Stimulated activated CD8-positive, alpha-beta memory T cell treated with anti-CD3 and anti-CD28 coated beads, Interleukin-2, amount 100 ng/mL, for 1 hour (primary cell): ENCODE measurements at regions not wholly inside any gene's neighbourhood (a gene's known extent, or its start where the extent isn't known, plus 50 kb on each side); places are given as distances from the start of the nearest gene placed in this dataset.
"Not testable (repeated sequence)": the region's sequence is repeated elsewhere in the genome, so short reads cannot be mapped to it uniquely, and the experiment has no call there.

Experiments used
- DNase-seq, 2 donors: peaks; one replicate each; pipeline ENCODE4 v3.0.0-alpha.2; 2020; ENCODE audit warnings: low read depth in 2 of 2

DNA sequence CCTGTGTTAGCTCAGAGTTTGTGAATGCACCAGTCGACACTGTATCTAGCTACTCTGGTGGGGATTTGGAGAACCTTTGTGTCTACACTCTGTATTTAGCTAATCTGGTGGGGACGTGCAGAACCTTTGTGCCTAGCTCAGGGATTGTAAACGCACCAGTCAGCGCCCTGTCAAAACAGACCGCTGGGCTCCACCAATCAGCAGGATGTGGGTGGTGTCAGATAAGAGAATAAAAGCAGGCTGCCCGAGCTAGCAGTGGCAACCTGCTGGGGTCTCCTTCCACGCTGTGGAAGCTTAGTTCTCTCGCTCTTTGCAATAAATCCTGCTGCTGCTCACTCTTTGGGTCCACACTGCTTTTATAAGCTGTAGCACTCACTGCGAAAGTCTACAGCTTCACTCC is 324.2 kb downstream of the RAD51AP2 start:
- DNase-seq: no peak

DNA sequence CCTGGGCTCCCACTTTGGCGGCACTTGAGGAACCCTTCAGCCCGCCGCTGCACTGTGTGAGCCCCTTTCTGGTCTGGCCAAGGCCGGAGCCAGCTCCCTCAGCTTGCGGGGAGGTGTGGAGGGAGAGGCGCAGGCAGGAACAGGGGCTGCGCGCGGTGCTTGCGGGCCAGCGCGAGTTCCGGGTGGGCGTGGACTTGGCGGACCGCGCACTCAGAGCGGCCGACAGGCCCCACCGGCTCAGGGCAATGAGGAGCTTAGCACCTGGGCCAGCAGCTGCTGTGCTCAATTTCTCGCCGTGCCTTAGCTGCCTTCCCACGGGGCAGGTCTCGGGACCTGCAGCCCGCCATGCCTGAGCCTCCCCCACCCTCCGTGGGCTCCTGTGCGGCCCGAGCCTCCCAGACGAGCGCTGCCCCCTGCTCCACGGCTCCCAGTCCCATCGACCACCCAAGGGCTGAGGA is 324.8 kb downstream of the RAD51AP2 start:
- not testable (repeated sequence) for DNase-seq

DNA sequence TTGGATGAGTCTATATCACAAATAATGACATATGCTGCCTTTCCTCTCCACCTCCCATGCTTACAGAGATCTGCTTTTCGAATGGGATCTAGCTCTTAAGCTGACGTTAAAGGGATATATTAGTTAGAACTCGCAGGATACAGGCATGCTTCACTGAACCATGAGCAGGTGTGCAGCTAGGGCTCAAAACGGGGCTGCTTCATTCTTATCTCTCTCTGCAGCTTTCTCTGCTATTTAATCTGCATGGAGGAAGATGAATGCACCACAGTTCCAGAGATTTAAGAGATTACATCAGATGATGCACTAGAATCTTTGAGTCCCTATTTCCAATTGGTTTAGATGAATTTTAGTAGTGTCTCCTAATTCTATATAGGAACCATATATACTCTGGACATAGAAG is 327.0 kb downstream of the RAD51AP2 start:
- no peak for DNase-seq

DNA sequence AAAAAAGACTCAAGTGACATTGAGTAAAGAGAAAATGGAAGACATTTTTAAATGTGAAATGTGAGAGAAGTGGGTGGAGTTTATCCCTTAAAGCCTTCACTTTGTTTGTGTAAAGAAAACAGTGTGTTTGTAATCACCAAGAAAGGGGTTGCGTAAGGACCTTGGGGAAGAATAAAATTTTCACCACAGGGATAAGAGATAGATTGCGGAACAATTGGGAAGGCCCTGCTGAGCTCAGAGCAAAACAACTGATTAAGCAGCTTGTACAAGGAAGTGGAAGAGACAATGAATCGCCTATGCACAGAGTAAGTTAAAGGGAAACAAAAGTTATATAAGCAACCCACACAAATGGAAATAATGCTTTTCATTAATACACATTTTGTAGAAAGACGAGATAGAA is 327.7 kb downstream of the RAD51AP2 start:
- DNase-seq: no peak

DNA sequence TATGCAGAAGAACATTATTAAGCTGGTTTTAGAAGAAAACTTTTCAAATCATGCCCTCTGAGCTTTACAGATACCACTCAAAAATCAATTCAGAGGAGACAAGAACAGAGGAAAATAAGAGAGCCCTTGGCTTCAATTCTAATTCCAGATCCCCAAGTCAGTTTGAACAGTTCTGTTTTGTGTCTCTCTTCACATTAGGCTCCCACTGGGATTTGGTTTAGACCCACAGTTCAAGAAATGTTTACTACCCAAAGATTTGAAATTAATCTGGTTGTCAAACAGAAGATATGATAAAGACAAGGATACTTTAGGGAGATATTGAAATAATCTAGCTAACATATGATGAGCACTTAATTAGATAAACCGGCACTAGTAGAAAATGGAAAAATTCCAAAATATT is 329.5 kb downstream of the RAD51AP2 start:
- DNase-seq: no peak

DNA sequence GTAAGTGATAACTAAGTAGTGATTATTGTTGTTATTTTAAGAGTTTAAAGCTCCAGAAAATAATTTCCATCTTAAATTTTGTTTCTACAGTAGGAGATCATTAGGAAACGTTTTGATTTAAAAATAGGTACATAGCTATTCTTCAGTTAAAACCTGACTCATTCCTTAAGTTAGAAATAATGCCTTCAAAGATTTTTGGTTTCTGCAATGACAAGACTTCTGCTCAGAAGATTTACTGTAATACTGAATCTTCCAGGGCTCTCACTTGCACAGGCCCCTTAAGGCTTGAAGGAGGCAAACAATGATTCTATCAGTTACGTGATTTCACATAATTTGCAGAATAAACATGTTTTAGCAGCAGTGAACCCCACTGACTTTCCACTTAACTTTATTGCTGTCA is 333.7 kb downstream of the RAD51AP2 start:
- no peak for DNase-seq

DNA sequence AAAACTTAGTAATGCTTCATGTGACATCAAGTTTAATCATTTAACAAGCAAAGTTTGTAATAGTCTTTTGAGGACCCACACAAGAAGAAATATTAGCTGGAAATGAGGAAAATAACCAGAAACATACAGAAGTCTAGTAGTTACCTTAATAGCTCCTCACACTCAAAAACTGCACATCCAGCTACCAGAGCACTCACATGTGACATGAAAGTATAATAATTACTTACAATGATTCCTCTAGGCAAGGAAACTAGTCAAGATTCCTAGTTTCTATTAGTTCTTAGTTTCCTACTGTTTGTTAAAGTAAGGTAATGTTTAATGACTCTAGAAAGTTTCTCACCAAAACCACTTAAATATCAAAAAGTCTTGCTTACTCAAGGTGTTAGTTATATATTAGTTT is 335.8 kb downstream of the RAD51AP2 start:
- DNase-seq: no peak

DNA sequence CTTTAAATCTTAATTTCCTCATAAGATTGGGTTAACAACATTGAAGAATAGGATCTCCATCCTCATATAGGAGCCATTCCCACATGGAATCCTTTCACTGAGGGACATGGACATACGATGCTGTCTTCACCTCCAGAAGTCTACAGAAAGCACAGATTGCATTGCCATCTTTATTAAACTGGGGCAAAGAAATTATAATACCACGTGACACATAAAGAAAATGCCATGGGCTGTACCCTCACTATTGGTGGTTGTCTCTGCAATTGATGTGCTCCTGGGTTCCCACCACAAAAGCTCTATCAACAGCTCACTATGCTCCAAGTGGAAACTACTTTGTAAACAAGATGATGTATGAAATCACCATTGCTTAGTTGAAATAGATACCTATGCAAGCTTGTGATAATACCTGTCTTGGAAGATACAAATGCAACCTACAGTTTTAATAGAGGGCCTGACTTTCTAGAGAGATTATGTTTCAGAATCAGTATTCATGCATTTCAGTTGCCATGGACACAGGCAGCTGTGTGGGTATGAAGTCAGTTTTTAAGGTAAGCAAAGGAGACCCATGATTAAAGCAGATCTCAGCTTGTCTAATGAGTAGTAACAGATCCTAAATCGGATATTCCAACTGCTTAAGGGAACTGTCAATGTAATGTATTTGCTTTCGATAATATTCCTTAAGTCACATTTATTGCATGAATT is 337.0 kb downstream of the RAD51AP2 start:
- no peak for DNase-seq

DNA sequence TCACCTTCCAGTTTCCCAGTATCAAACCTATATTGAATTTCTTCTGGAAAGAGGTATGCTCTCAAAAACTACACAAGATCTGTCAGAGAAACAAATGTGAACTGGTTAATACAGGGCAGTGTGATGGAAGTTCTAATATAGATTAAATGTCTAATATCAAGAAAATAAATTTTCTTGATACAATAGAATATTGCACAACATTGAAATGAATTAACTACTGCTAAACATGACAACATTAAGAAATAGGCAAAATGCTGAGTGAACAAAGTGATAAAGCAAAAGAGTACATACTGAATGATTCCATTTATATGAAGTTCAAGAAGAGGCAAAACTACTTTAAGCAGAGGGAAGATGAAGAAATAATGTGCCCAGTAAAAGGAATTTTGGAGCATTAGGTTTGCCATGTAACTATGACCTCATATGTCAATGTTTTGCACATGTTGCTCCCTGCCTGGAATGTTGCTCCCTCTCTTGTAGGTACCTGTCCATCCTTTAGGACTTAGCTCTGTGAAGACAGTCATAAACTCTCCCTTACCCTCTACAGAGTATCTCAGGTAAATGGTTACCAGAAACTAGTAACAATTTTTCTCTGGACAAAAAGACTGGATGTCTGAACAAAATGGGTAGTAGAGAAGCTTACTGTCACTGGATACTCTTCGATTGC is 339.0 kb downstream of the RAD51AP2 start:
- no peak for DNase-seq

DNA sequence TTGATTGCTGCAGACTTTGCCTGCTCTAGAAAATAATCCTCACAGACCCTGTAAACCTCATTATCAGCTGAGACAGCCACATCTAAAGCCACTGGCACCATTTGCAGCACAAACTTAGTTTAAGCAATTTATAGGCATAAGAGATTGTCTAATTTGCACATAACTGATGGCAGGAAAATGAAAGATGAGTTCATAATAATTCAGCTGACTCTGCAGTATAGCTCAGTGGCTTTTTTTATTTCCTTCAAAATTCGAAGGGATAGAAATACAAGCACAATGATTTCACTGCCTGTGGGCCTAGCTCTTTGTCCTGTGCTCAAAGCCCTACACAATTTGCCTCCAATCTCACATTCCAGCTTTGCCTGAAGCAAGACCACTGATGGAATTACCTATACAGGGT is 341.2 kb downstream of the RAD51AP2 start:
- no peak for DNase-seq

DNA sequence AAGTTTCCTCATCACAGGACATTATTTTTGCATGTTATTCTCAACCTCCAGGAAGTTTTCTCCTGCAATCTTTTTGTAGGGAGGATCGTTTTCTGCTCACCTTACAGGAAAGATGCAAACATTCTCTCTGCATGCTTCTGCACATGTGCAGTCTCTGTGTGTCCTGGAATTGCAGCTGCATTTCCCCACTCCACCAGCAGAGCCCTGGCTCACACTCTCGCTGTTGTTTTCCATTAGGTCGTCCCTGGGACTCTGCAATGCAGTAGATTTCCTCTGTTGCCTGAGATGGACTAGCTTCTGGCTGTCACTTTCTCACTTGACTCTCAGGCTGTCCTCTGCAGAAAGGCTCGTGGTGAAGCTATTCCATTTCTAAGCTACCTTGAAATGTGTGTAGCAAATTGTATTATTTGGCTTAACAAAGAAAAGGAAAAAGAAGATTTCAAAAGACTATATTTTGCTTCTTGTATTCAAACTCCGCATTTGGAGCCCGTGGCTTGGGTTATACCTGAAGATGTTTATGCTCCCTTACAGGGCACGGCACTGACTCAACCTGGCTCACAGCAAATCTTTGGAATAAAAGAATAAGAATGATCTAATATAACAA is 346.7 kb downstream of the RAD51AP2 start:
- DNase-seq: no peak

DNA sequence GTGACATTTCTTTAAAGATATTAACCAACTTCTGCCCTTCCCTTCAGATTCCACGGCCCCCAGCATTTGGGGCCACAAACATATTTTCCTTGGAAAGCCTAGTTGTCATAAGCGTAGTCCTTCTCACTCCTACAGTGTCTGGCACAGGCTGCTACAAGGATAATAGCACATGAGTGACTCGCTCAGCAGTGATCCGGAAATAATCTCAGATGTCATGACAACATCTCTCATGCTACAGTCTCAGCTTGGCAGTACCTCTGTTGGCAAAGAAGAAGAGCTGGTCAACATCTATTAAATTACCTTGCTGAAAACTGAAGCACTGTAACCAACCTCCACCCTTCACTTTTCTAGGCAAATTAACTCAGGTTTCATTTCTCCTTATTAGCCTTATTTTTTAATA is 351.7 kb downstream of the RAD51AP2 start:
- no peak for DNase-seq

DNA sequence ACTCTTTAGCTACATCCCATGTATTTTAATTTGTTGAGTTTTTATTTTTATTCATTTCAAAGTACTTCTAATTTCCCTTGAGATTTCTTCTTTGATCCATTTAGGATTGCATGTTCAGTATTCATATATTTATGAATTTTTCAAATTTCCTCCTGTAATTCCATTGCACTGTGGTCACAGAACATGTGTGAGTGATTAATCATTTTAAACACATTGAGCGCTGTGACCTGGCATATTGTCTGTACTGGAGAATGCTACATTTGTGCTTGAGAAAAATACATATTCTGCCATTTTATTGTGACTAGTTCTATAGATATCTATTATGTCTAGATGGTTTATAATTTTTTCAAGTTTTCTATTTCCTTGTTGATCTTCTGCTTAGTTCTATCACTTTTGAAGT is 353.7 kb downstream of the RAD51AP2 start:
- no peak for DNase-seq

DNA sequence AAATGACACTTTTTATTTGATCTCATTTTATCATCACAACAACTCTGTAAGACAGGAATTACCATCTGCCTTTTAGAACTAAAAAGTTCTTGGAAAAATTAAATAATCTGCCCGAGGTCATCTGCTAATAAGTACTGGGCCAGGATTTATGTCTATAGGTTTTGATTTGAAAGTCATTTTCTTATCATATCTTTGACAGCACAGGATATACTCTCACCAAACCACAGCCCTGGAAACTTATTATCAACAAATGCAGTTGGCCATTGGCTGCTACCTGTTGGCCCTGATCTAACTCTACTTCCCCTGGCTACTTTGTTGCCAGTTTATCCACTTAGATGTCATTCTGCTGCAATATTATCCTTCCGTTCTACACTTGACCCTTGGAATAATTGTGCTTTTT is 354.6 kb downstream of the RAD51AP2 start:
- DNase-seq: no peak

DNA sequence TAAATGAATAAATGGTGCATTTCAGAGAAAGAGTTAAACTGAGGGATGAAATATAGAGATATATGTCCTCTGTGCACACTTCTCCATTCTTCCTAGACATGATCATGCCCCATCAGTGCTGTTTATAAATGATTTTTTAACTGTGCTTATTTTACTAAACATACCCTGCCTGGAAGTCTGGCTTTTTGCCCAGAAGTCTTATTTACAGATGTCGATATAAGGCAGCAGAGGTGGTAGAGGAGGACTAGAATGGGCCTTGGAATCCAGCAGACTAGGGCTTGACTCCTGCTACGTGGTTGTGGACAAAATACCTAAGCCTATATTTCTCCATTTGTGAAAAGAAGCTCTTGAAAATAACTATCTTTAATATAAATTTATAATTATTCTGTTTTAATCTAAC is 355.5 kb downstream of the RAD51AP2 start:
- no peak for DNase-seq

DNA sequence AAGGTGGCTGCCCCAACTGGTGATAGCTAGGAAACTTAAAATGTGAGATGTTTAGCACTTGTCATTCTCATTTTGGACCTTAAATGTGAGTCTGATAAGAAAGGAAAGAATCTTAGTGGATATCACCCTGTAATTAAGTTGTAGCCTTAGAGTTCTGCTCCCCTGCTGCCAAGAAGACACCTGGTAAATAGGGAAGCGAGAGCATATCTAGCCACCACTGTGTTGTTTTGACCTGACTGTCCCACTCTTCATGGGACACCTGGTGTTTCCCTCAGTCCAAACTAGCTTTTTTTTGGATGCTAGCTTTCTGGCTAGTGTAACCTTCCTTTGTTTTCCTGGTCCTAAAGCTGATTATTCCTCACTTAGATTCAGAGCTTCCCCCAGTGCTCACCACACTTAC is 357.6 kb downstream of the RAD51AP2 start:
- DNase-seq: no peak

DNA sequence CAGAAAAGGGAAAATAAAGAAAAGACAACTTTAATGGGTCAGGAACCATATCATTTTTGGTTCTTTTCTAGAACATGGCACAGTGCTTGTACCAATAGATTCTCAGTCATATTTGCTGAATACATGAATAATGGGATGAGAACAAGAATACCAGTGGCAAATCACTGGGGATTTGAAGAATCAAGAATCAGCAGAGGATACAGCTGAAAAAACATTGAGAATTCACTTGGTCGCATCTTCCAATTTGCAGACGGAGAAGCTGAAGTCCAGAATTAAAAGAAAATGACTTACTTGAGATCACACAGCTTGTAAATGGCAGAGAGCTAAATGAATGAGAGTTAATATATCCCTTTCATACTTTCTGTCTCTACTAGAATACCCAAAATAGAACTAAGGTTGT is 362.2 kb downstream of the RAD51AP2 start:
- no peak for DNase-seq

DNA sequence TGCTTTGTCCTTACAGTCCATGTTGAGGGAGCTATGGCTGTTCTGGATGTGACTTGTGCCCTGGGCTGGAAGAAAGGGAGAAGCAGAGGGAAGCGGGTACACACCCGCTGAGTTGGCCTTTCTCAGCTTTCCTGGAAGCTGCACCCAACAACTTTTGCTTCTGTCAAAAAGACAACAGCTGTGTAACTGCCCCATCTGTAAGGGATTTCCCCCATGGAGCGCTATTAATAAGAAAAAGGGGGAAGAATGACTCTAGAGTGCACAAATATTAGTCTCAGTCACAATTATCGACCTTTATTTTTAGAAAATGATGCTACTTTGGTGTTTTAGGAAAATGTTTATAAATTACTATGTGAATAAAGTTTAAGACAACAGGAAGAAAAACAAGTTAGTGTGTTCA is 368.3 kb downstream of the RAD51AP2 start:
- DNase-seq: no peak

DNA sequence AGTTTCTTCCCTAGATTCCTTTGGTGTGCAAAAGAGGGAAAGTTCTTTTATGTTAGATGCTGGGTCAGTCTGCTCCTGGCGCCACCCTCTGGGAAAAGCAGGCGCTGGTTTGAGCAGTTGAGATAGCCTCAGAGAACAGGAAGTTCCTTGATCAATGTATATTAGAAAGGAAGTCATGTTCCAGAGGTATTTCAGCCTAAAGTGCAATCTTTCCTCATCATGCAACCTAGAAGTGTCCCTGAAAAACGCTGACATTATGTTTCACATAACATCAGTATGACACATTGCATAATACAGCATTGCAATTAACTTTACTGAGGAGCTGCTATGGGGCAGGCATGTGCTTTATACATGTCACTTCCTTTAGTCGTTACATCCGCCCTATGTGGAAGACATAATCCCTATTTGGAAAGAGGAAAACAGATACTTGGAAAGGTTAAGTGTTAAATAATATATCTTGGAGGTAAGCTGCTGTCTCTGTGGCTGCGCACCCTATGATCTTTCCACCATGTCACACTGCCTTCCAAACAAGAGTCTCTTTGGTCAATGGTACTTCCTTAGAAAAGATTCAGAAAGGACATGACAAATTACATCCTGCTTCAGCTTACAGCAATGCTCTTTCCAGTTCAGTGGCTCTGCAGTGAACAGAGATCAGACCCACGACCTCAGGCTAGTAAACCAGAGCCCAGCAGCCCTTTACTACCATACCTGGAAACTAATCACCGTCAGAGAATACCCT is 369.7 kb downstream of the RAD51AP2 start:
- no peak for DNase-seq

DNA sequence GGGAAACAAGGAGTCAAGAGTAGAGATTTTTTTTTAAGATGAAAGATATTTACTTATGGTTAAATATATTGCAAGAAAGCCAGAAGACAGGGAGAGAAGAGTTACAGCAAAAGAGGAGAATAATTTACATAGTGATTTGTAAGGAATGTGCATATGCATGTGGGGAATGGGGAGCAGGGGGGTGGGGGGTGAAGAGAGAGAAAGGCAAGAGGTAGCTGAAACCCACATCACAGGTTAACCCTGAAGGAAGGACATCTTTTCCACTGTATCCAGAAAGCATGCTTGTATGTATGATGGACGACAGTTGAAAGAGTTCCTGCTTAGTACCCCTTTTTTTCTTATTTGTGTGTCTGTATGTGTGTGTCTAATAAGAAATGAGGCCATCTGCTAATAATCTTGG is 371.9 kb downstream of the RAD51AP2 start:
- no peak for DNase-seq

DNA sequence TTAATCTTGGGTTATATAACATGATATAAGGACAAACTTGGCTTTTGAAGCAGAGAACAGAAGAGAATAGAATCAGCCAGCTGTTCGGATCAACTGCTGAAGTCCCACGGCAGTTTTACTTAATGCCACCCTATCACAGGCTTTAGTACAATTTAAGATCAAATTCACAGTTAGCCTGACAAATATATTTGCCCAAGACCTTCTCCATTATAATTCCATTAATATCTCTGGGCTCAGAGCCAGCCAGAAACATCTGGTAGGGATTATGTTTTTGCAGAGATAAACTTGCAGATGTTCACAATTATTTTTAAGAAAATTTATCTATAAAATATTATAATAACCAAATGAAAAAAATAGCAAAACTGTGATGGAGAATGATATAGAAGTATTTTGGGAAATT is 381.4 kb downstream of the RAD51AP2 start:
- no peak for DNase-seq

DNA sequence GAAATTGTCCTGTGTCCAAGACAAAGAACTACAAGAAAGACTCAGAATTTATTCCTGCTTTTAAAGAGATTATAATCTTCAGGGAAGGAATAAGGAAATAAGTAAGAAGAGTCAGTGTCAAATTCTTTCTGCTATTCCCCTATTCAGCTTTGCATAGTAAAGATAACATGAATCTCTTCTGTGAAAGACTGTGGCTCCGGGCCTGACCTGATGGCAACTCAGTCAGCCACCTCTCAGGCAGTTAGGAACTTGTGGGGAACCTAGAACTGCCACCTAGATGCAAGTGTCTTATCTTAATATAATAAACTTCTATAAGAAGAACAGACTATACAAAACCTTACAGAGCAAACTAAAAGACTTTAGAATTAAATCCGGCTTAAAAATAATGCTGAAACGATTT is 382.0 kb downstream of the RAD51AP2 start:
- no peak for DNase-seq

DNA sequence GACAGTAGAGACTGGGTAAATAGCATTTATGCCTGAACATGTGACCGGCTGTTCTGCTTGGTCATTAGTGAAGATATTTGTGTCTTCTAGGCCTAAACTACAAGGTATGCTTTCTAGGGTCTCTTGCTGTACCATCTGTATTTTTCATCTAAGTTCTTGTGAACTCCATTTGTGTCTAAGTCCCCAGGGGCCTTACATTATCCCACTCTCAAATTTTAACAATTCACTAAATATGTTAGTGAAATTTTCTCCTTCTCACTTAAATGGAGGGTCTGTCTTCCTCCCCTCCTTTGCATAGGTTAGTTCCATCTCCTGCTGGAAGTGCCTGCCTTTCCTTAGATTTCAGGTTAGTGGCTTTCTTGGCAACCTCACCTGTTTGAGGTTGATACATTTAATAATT is 382.6 kb downstream of the RAD51AP2 start:
- DNase-seq: no peak
